HEK293 (cell line): ENCODE measurements at regions not wholly inside any gene's neighbourhood (a gene's known extent, or its start where the extent isn't known, plus 50 kb on each side); places are given as distances from the start of the nearest gene placed in this dataset.

Experiments
- CTCF ChIA-PET: fragments of 350-600 bp; formaldehyde crosslinking; extraction: SDS; loops from one replicate; lab custom pipeline; 2021; ENCODE audit warnings: antibody characterized with exemption; lab: Yijun Ruan, JAX
- POLR2A ChIA-PET: fragments of 300-600 bp; formaldehyde crosslinking; extraction: SDS; loops from one replicate; lab custom pipeline; 2020; ENCODE audit warnings: antibody characterized with exemption, inconsistent platforms; lab: Yijun Ruan, JAX
- H3K27ac ChIP-seq: fragments of 200-500 bp; sonication (Bioruptor generic); 2 replicates; pipeline ENCODE4 v1.5.1; 2014; ENCODE audit warnings: low read depth, low read length, control low read depth, inconsistent platforms; ENCODE audit errors: extremely low read depth
- H3K36me3 ChIP-seq, 2 experiments: fragments of 200-500 bp in 1 of 2; sonication (Bioruptor generic) in 1 of 2; 1 replicate in 1 of 2; 2 replicates in 1 of 2; pipeline ENCODE4 v1.5.1; 2014 to 2017; ENCODE audit warnings: inconsistent platforms in 2 of 2, low read length in 2 of 2; ENCODE audit not compliant: control insufficient read depth in 2 of 2, insufficient read depth in 1 of 2
- H3K4me1 ChIP-seq: fragments of 200-500 bp; sonication (Bioruptor generic); 2 replicates; pipeline ENCODE4 v1.5.1; 2014; ENCODE audit warnings: mild to moderate bottlenecking, low read length, inconsistent platforms; ENCODE audit not compliant: control insufficient read depth, insufficient read depth
- H3K4me3 ChIP-seq: 2 replicates; pipeline ENCODE4 v1.5.1; 2011; ENCODE audit warnings: low read depth, mild to moderate bottlenecking, control low read depth, low read length, moderate library complexity
- H3K9me3 ChIP-seq: fragments of 200-500 bp; sonication (Bioruptor generic); 2 replicates; pipeline ENCODE4 v1.5.1; 2014; ENCODE audit warnings: low read depth, low read length, inconsistent platforms; ENCODE audit not compliant: control insufficient read depth, insufficient read depth
- EGR2 ChIP-seq: fragments of 450-650 bp; formaldehyde crosslinking; IDR thresholded peaks from 2 replicates; pipeline ENCODE4 v1.5.1; 2016; ENCODE audit warnings: low read depth, missing biosample characterization, missing genetic modification characterization
- MEIS1 ChIP-seq: sonication (generic); formaldehyde crosslinking; IDR thresholded peaks from 2 replicates; pipeline ENCODE4 v1.8.1; 2022; ENCODE audit warnings: missing genetic modification reagents, mild to moderate bottlenecking, borderline replicate concordance
- YY1 ChIP-seq: fragments of 450-650 bp; formaldehyde crosslinking; IDR thresholded peaks from 2 replicates; pipeline ENCODE4 v1.5.1; 2018; ENCODE audit warnings: missing biosample characterization, missing genetic modification characterization
- ZFP37 ChIP-seq: fragments of 450-650 bp; formaldehyde crosslinking; IDR thresholded peaks from 2 replicates; pipeline ENCODE4 v1.5.1; 2016; ENCODE audit warnings: missing biosample characterization, missing genetic modification characterization
- ZIC2 ChIP-seq: fragments of 450-650 bp; formaldehyde crosslinking; IDR thresholded peaks from 2 replicates; pipeline ENCODE4 v1.5.1; 2016; ENCODE audit warnings: missing biosample characterization, missing genetic modification characterization
- ZNF16 ChIP-seq: fragments of 450-650 bp; formaldehyde crosslinking; IDR thresholded peaks from 2 replicates; pipeline ENCODE4 v1.5.1; 2016; ENCODE audit warnings: low read depth, missing biosample characterization, missing genetic modification characterization
- ZNF211 ChIP-seq: fragments of 450-650 bp; formaldehyde crosslinking; IDR thresholded peaks from 2 replicates; pipeline ENCODE4 v1.5.1; 2016; ENCODE audit warnings: low read depth, missing biosample characterization, missing genetic modification characterization
- ZNF239 ChIP-seq: fragments of 450-650 bp; formaldehyde crosslinking; IDR thresholded peaks from 2 replicates; pipeline ENCODE4 v1.5.1; 2016; ENCODE audit warnings: missing biosample characterization, missing genetic modification characterization
- ZNF426 ChIP-seq: fragments of 450-650 bp; formaldehyde crosslinking; IDR thresholded peaks from 2 replicates; pipeline ENCODE4 v1.5.1; 2017; ENCODE audit warnings: missing biosample characterization, missing genetic modification characterization, mild to moderate bottlenecking, inconsistent platforms, moderate library complexity
- ZNF548 ChIP-seq: fragments of 450-650 bp; formaldehyde crosslinking; IDR thresholded peaks from 2 replicates; pipeline ENCODE4 v1.5.1; 2016; ENCODE audit warnings: missing biosample characterization, missing genetic modification characterization
- ZNF677 ChIP-seq: fragments of 450-650 bp; IDR thresholded peaks from 2 replicates; pipeline ENCODE4 v1.5.0; 2018; ENCODE audit warnings: missing biosample characterization, mild to moderate bottlenecking, missing genetic modification characterization, moderate library complexity
- TF ChIP-seq, protein P1 (sequence below): fragments of 450-650 bp; formaldehyde crosslinking; IDR thresholded peaks from 2 replicates; pipeline ENCODE4 v1.5.1; 2016; ENCODE audit warnings: missing biosample characterization, missing genetic modification characterization
- TF ChIP-seq, protein P2 (sequence below): sonication (generic); formaldehyde crosslinking; IDR thresholded peaks from 2 replicates; pipeline ENCODE4 v1.8.1; 2022; ENCODE audit warnings: mild to moderate bottlenecking, moderate library complexity, missing genetic modification reagents
- TF ChIP-seq, protein P3 (sequence below): fragments of 450-650 bp; IDR thresholded peaks from 2 replicates; pipeline ENCODE4 v1.5.1; 2018; ENCODE audit warnings: missing biosample characterization, missing genetic modification characterization

DNA sequence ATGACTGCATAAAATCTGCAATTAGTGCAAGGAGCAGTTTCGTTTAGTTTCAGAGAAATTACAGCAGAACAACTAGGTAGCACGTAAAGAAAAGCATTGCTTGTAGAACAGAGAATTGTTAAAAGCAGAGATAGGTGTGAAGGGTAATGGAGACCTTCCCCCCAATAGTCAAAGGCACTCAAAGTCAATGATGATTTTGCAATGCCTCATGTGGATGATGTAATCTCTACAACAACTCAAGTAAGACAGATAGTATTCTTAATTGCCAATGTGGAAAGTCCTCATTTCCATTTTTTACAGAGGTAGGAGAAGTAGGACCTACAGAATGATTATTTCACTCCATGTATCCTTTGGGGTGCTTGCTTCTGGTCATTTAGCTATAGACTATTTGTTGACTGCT, 94.3 kb upstream of the GNAI1 start (continued):
- TF ChIP-seq YY1 (tag by site-specific recombination): no peak
- no peak for TF ChIP-seq ZNF426 (tag by site-specific recombination)

DNA sequence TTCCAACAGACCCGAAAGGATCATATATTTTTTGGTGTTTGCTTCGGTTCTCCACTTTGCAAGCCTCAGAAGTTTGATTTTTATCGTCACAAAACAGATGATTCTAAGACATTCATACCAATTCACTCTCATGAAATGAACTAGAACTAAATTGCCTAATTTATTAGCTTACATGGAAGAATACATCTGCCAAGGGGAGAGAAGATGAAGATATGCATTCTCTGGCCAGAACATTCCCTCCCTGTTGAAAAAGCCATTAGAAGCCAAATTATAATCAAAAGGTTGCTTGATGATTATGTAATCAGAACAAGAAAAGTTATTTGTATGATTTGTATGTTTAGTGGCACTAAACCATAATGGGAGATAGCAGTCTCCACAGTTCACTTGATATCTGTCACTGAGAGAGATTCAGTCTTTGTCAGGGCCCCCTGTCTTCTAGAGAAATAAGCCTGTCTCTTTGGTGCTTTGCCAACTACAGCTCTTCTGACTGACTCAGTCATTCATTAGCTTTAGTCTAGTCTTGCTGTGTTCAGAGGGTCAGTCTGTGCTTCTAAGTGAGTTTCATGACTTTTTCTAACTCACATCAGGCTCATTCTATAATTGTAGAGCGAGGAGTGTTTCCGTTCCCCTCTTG, 95.3 kb upstream of the GNAI1 start:
- no peaks in the 10 kb centered on the region for H3K4me1 ChIP-seq
- no peak overlapping the region for H3K27ac ChIP-seq
- CTCF ChIA-PET: interaction anchor here (0.6 to 0.7 kb wide), 3 partner anchors 219 to 741 kb away, joined by 3 read pairs; no protein-coding TSS in a partner anchor
- TF ChIP-seq, protein P1, sequence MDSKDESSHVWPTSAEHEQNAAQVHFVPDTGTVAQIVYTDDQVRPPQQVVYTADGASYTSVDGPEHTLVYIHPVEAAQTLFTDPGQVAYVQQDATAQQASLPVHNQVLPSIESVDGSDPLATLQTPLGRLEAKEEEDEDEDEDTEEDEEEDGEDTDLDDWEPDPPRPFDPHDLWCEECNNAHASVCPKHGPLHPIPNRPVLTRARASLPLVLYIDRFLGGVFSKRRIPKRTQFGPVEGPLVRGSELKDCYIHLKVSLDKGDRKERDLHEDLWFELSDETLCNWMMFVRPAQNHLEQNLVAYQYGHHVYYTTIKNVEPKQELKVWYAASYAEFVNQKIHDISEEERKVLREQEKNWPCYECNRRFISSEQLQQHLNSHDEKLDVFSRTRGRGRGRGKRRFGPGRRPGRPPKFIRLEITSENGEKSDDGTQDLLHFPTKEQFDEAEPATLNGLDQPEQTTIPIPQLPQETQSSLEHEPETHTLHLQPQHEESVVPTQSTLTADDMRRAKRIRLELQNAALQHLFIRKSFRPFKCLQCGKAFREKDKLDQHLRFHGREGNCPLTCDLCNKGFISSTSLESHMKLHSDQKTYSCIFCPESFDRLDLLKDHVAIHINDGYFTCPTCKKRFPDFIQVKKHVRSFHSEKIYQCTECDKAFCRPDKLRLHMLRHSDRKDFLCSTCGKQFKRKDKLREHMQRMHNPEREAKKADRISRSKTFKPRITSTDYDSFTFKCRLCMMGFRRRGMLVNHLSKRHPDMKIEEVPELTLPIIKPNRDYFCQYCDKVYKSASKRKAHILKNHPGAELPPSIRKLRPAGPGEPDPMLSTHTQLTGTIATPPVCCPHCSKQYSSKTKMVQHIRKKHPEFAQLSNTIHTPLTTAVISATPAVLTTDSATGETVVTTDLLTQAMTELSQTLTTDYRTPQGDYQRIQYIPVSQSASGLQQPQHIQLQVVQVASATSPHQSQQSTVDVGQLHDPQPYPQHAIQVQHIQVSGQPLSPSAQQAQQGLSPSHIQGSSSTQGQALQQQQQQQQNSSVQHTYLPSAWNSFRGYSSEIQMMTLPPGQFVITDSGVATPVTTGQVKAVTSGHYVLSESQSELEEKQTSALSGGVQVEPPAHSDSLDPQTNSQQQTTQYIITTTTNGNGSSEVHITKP (tag by site-specific recombination): peak; percentile 76
- no peak for TF ChIP-seq MEIS1
- H3K36me3 ChIP-seq: no peaks in the 10 kb centered on the region
- H3K9me3 ChIP-seq: no peaks in the 10 kb centered on the region
- H3K4me3 ChIP-seq: no peak overlapping the region
- POLR2A ChIA-PET: no interaction called here

DNA sequence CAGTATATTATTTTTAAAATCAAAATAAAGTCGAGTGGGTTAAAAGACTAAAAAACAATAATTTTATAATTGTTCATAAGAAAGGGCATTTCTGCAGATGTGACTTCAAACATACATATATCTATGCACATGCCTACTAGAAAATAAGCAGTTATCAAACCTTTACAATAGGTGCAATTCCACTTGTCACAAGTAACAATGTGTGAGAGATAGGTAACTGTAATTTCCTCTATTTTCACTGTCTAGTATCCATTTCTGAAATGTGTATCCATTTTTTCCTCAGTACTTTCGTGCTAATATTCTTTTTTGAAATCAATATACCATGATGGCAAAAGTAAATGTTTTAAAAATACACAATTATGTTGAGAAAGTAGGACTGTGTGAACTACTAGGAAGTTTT, 96.9 kb upstream of the GNAI1 start:
- Histone ChIP-seq H3K27ac (no peak overlapping the region), H3K36me3 (no peaks in the 10 kb centered on the region), H3K4me3 (no peak overlapping the region), H3K9me3 (no peaks in the 10 kb centered on the region), H3K4me1 (no peaks in the 10 kb centered on the region)
- TF ChIP-seq ZNF211 (tag by site-specific recombination) (no peak), ZNF239 (tag by site-specific recombination) (no peak), ZFP37 (tag by site-specific recombination) (no peak), EGR2 (tag by site-specific recombination) (no peak), ZIC2 (tag by site-specific recombination) (no peak), ZNF677 (no peak), ZNF16 (tag by site-specific recombination) (no peak), ZNF548 (no peak)
- TF ChIP-seq, protein P2, sequence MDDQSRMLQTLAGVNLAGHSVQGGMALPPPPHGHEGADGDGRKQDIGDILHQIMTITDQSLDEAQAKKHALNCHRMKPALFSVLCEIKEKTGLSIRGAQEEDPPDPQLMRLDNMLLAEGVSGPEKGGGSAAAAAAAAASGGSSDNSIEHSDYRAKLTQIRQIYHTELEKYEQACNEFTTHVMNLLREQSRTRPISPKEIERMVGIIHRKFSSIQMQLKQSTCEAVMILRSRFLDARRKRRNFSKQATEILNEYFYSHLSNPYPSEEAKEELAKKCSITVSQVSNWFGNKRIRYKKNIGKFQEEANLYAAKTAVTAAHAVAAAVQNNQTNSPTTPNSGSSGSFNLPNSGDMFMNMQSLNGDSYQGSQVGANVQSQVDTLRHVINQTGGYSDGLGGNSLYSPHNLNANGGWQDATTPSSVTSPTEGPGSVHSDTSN: no peak
- TF ChIP-seq, protein P3, sequence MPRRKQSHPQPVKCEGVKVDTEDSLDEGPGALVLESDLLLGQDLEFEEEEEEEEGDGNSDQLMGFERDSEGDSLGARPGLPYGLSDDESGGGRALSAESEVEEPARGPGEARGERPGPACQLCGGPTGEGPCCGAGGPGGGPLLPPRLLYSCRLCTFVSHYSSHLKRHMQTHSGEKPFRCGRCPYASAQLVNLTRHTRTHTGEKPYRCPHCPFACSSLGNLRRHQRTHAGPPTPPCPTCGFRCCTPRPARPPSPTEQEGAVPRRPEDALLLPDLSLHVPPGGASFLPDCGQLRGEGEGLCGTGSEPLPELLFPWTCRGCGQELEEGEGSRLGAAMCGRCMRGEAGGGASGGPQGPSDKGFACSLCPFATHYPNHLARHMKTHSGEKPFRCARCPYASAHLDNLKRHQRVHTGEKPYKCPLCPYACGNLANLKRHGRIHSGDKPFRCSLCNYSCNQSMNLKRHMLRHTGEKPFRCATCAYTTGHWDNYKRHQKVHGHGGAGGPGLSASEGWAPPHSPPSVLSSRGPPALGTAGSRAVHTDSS (tag by site-specific recombination): no peak
- TF ChIP-seq, all 188 proteins: peak for 0
- CTCF ChIA-PET: interaction anchor here (0.7 kb wide), 1 partner anchor 617 kb away, joined by 3 read pairs; no protein-coding TSS in a partner anchor
- POLR2A ChIA-PET: no interaction called here
